ENCODE measurements at regions not wholly inside any gene's neighbourhood (a gene's known extent, or its start where the extent isn't known, plus 50 kb on each side); places are given as distances from the start of the nearest gene placed in this dataset.

GRCh38 chr4:179831274-179831673 lies 2389.0 kb upstream of the AGA start:
- no peak for TF ChIP-seq CTCF (conservative IDR thresholded peaks at IDR 0.05; ENCODE audit: low read depth, low read length)
- no peak overlapping the region for H3K4me3 ChIP-seq (ENCODE audit: low read depth, low read length)

GRCh38 chr4:179836179-179837075 lies 2394.2 kb upstream of the AGA start:
- no peak overlapping the region for H3K4me3 ChIP-seq (ENCODE audit: low read depth, low read length)
- DNase-seq (ENCODE audit: low read depth): no peak
- TF ChIP-seq CTCF (conservative IDR thresholded peaks at IDR 0.05; ENCODE audit: low read depth, low read length): no peak

More at GRCh38 chr4:179831274-179831673, 2389.0 kb upstream of the AGA start:
- DNase-seq (ENCODE audit: low read depth): no peak

- DNase-seq (ENCODE audit: low read depth): no peak
Measured at GRCh38 chr4:179843370-179843769, 2399.8 kb upstream of the TENM3 start.

GRCh38 chr4:179855469-179855868 lies 2387.7 kb upstream of the TENM3 start:
- no peak overlapping the region for H3K4me3 ChIP-seq (ENCODE audit: low read depth, low read length)
- no peak for TF ChIP-seq CTCF (conservative IDR thresholded peaks at IDR 0.05; ENCODE audit: low read depth, low read length)
- no peak for DNase-seq (ENCODE audit: low read depth)

More at GRCh38 chr4:179843370-179843769, 2399.8 kb upstream of the TENM3 start:
- no peak for TF ChIP-seq CTCF (conservative IDR thresholded peaks at IDR 0.05; ENCODE audit: low read depth, low read length)
- H3K4me3 ChIP-seq (ENCODE audit: low read depth, low read length): no peak overlapping the region

- no peak overlapping the region for H3K4me3 ChIP-seq (ENCODE audit: low read depth, low read length)
- DNase-seq (ENCODE audit: low read depth): no peak
- no peak for TF ChIP-seq CTCF (conservative IDR thresholded peaks at IDR 0.05; ENCODE audit: low read depth, low read length)
Measured at GRCh38 chr4:179858221-179858620, 2385.0 kb upstream of the TENM3 start.

- H3K4me3 ChIP-seq (ENCODE audit: low read depth, low read length): no peak overlapping the region
- TF ChIP-seq CTCF (conservative IDR thresholded peaks at IDR 0.05; ENCODE audit: low read depth, low read length): peak; percentile 85
- DNase-seq (ENCODE audit: low read depth): peak; percentile 13
Measured at GRCh38 chr4:179867300-179867878, 2375.8 kb upstream of the TENM3 start.

Measured in epithelial cell of proximal tubule (primary cell).